ENCODE measurements at regions not wholly inside any gene's neighbourhood (a gene's known extent, or its start where the extent isn't known, plus 50 kb on each side); places are given as distances from the start of the nearest gene placed in this dataset.

DNA sequence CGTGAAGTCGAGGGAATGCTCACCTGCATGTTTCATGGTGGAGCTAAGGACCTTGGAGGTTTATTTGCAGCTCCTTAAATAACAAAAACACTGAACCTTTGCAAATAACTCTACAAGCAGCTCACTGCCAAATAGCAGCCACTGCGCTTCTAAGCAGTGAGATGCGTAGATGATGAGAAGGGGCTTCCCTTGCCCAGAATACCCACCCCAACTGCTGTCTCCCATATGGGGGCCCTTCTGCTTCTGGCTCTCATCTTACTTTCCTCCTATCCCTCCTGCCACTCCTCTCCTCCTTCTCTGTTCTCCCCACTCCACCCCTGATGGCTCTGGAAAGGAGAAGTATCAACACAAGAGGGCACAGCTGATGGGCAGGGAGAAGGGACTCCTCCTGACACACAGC, 193.3 kb upstream of the SSTR4 start:
- no peak overlapping the region for H4K8ac ChIP-seq (replicated peaks; ENCODE audit: insufficient read length, low read depth, low read length)
- H4K20me1 ChIP-seq (ENCODE audit: control insufficient read depth, insufficient read depth, insufficient read length) = no peaks in the 10 kb centered on the region
- H3K9ac ChIP-seq (ENCODE audit: extremely low read depth, insufficient read length, low read length) = no peak overlapping the region
- no peaks in the 10 kb centered on the region for H3K4me1 Mint-ChIP-seq
- no peak overlapping the region for H4K91ac ChIP-seq (ENCODE audit: insufficient read length, low read depth, low read length)
- H2BK120ac ChIP-seq (ENCODE audit: low read depth, low read length, poor library complexity, severe bottlenecking) = no peak overlapping the region
- no peak overlapping the region for H4K5ac ChIP-seq (ENCODE audit: insufficient read length, low read depth, low read length)
- no peak overlapping the region for H2AFZ ChIP-seq (ENCODE audit: low read length)
- no peaks in the 10 kb centered on the region for H3K23me2 ChIP-seq (ENCODE audit: insufficient read length, low read depth, low read length, poor library complexity, severe bottlenecking)
- H3K4me2 ChIP-seq (ENCODE audit: insufficient read depth, insufficient read length, low read length) = no peak overlapping the region
- no peak overlapping the region for H2AK5ac ChIP-seq (ENCODE audit: insufficient read length, low read length)
- no peaks in the 10 kb centered on the region for H3K79me1 ChIP-seq (ENCODE audit: insufficient read depth, low read depth, low read length, poor library complexity, severe bottlenecking)
- TF ChIP-seq, protein P1, sequence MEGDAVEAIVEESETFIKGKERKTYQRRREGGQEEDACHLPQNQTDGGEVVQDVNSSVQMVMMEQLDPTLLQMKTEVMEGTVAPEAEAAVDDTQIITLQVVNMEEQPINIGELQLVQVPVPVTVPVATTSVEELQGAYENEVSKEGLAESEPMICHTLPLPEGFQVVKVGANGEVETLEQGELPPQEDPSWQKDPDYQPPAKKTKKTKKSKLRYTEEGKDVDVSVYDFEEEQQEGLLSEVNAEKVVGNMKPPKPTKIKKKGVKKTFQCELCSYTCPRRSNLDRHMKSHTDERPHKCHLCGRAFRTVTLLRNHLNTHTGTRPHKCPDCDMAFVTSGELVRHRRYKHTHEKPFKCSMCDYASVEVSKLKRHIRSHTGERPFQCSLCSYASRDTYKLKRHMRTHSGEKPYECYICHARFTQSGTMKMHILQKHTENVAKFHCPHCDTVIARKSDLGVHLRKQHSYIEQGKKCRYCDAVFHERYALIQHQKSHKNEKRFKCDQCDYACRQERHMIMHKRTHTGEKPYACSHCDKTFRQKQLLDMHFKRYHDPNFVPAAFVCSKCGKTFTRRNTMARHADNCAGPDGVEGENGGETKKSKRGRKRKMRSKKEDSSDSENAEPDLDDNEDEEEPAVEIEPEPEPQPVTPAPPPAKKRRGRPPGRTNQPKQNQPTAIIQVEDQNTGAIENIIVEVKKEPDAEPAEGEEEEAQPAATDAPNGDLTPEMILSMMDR (conservative IDR thresholded peaks at IDR 0.05) = no peak
- no peaks in the 10 kb centered on the region for H3K4me1 ChIP-seq (ENCODE audit: insufficient read depth, low read length)
- no CpG with 5 or more reads among the region's 4 CpGs for WGBS (ENCODE audit: extremely low coverage, insufficient read length, low lambda C conversion rate)
- no peak overlapping the region for H2BK5ac ChIP-seq (ENCODE audit: insufficient read length, low read length)
- no peak overlapping the region for H3K27ac ChIP-seq (ENCODE audit: insufficient read length, low read depth, low read length)
- H3K27ac Mint-ChIP-seq = no peak overlapping the region; a peak in 1 of 7 replicates
- no peaks in the 10 kb centered on the region for H3K27me3 ChIP-seq (ENCODE audit: insufficient read depth, low read length)
- H3K56ac ChIP-seq (ENCODE audit: insufficient read length, low read depth, low read length) = no peak overlapping the region
- no peak overlapping the region for H2BK12ac ChIP-seq (ENCODE audit: insufficient read length, low read depth, low read length)
- H3K18ac ChIP-seq (ENCODE audit: insufficient read length, low read depth, low read length) = no peak overlapping the region
- H3K4me3 Mint-ChIP-seq = no peak overlapping the region
- H3K79me2 ChIP-seq (ENCODE audit: insufficient read depth, low read length) = no peaks in the 10 kb centered on the region
- no peak overlapping the region for H3K4ac ChIP-seq (ENCODE audit: low read depth, low read length)
- H3K23ac ChIP-seq (ENCODE audit: insufficient read length, low read depth, low read length) = no peak overlapping the region
- no peak overlapping the region for H2BK20ac ChIP-seq (ENCODE audit: low read depth, low read length, poor library complexity, severe bottlenecking)
- H3K9me3 ChIP-seq (ENCODE audit: control insufficient read depth, low read depth, low read length) = no peaks in the 10 kb centered on the region
- no peaks in the 10 kb centered on the region; a peak in 1 of 7 replicates for H3K36me3 Mint-ChIP-seq (ENCODE audit: insufficient read depth in 1 of 3, low read depth in 3 of 3)
- no peak overlapping the region for H2BK15ac ChIP-seq (ENCODE audit: low read depth, low read length)
- no peak overlapping the region for H3T11ph ChIP-seq (ENCODE audit: low read length)
- H3K9me3 Mint-ChIP-seq = no peaks in the 10 kb centered on the region
- peaks cover 8% of the 10 kb centered on the region for H3K27me3 Mint-ChIP-seq (ENCODE audit: low read depth)
- no peak overlapping the region for H3K14ac ChIP-seq (ENCODE audit: insufficient read depth, low read length)
- DNase-seq = no peak
